Fibroblast of skin of scalp (primary cell): ENCODE measurements at regions not wholly inside any gene's neighbourhood (a gene's known extent, or its start where the extent isn't known, plus 50 kb on each side); places are given as distances from the start of the nearest gene placed in this dataset.
A peak's percentile ranks its signal among the peaks of the same experiment; 100 is the strongest.
"Not testable (repeated sequence)": the region's sequence is repeated elsewhere in the genome, so short reads cannot be mapped to it uniquely, and the experiment has no call there.

ENCODE experiments used
- DNase-seq: peaks from one replicate; pipeline ENCODE4 v3.0.0-alpha.2; 2013

- no peak for DNase-seq
Observed at GRCh38 chr14:65834812-65835211, 422.3 kb downstream of the FUT8 start.

DNA sequence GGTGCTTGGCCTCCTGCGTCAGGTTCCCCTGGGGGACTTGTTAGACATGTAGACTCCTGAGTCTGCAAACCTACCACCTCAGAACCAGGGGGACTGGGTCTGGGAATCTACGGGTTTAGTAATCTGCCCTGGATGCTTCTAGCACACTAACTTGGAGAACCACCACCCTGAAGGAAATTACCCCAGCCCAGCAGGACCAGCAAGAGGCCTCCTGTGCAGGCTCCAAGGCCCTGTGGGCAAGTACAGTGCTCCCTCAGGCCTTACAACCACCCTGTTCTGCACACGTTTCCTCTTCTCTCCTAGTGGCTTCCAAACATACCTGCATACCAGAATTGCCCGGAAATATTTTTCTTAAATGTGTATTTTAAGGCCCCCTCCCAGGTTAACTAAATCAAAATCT, 423.0 kb downstream of the FUT8 start:
- DNase-seq = no peak

GRCh38 chr14:65838565-65838964, 426.0 kb downstream of the FUT8 start:
- no peak for DNase-seq

- no peak for DNase-seq
Observed at GRCh38 chr14:65840118-65840751, 427.7 kb downstream of the FUT8 start.

DNA sequence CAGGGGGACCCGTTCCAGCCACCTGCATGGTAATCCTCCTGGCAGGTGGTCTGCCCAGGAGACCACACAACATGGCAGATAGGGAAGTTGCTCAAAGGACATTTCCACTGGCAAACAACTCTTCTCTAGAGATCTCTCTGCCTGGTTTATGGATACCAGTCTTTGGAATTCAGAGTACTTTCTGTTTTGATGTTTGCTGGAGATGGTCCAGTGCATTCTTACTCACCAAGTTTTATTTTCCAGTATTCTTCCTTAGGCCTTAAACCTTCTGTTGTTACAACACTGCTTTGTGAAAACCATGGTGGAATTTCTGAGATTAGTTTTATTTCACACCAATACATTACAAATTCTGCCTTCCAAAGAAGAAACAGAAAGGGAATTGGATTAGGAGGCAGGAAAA, 428.3 kb downstream of the FUT8 start:
- DNase-seq = no peak

DNA sequence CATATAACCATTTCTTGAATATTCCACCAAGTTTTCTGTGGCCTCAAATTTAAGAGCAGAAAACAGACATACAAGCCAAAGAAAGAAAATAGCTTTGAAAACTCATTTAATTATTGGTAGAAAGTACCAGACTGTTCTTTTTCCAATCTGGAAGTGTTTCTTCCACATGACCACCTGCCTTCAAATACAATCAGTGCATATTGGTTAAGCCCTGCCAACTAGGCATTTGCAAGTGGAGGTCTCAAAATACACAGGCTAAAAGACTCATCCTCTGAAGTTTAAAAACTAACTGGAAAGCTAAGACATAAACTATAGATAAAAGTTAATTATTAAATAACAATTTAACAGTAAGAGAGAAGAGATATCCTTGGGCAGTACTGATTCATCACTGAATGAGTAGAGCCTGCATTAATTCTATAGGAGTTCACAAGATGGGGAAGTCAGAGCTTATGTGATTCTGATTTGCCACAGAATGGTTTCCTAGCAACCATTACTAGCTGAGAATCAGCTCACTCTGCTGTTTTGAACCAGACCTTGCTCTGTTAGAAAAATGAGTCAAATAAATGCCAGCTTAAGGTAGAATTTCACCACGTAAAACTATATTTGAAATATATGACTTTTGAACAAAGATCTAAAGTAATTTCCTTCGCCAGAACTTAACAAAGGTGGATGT, 433.8 kb downstream of the FUT8 start:
- DNase-seq = no peak

- no peak for DNase-seq
Observed at GRCh38 chr14:65847075-65847847, 434.7 kb downstream of the FUT8 start.

GRCh38 chr14:65847931-65848330, 435.4 kb downstream of the FUT8 start:
- DNase-seq = not testable (repeated sequence)

DNA sequence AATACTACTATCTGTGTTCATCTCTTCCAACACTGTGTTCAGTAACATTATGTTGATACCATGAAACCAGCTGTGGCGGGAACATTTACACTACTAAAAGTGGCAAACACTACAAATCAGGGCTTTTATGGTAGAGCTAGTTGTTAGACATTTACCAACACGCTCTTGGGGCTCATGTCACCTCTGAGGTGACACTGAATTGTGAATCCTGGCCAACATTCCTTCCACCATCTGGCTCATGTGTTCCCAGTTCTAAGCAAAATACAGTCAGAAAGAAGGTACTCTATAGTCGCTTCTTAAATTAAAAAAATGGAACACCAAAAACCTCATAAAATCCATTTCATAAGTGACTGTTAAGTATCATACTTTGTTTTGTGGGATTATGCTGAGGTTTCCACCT, 436.6 kb downstream of the FUT8 start:
- DNase-seq = no peak

GRCh38 chr14:65849558-65849957, 437.0 kb downstream of the FUT8 start:
- no peak for DNase-seq

DNA sequence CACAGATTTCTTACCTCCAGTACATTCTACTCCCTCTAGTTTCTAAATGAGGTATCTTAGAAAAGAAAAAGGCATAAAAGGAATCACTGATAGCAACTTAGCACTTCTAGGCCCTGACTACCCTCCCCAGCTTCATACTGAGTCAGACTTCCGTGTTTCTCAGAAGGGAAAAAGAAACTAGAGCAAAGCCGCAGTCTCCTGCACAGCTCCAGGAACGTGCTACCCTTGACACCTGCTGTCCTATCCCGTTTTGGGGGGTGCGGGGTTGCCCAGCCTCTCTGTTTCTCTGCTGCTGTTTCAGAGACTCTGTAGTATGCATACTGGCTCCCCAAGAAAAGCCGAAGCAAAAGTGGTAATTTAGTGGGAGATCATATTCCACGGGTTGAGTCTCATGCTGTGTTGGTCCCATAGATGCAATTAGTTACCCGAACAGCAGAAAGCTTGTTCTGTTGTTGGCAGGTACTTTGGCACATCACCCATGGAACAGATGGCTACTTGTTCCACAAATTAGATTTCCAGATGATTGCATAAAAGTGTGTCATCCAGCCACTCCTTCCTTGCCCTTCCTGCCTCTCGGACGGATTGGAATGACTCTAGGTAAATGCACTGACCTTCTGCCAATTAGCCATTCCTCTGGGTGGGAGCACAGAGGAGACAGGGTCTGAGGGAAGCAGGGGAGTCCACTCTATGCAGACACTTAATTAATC, 438.1 kb downstream of the FUT8 start:
- no peak for DNase-seq

- no peak for DNase-seq
Observed at GRCh38 chr14:65852689-65853088, 440.2 kb downstream of the FUT8 start.

GRCh38 chr14:65853407-65853955, 441.0 kb downstream of the FUT8 start:
- DNase-seq = no peak

- DNase-seq = no peak
Observed at GRCh38 chr14:65854215-65854614, 441.7 kb downstream of the FUT8 start.

GRCh38 chr14:65860956-65861611, 448.6 kb downstream of the FUT8 start:
- DNase-seq = no peak

GRCh38 chr14:65864549-65864948, 452.0 kb downstream of the FUT8 start:
- no peak for DNase-seq

DNA sequence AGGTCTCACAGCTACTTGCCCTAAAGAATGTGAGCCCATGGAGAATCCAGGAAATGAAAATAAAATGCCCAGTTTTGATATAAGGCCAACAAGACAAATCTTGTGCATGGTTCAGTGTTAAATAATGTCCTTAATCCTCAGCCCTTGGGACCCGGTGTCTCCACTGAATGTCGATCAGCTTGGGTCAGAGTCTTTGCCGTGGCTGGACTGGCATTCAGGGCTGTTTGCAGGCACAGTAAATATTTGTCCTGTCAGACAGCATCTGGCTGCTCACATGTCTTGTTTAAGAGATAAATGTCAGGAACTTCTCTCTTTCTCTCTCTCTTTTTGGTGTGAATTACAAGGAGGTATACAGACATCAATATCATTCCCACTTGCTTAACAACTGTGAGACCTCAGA, 452.5 kb downstream of the FUT8 start:
- no peak for DNase-seq

GRCh38 chr14:65866448-65866847, 453.9 kb downstream of the FUT8 start:
- DNase-seq = peak; percentile 30

GRCh38 chr14:65866886-65867285, 454.4 kb downstream of the FUT8 start:
- DNase-seq = peak; percentile 8

- DNase-seq = no peak
Observed at GRCh38 chr14:65867333-65867732, 454.8 kb downstream of the FUT8 start.

- DNase-seq = peak; percentile 13
Observed at GRCh38 chr14:65872536-65872935, 460.0 kb downstream of the FUT8 start.

DNA sequence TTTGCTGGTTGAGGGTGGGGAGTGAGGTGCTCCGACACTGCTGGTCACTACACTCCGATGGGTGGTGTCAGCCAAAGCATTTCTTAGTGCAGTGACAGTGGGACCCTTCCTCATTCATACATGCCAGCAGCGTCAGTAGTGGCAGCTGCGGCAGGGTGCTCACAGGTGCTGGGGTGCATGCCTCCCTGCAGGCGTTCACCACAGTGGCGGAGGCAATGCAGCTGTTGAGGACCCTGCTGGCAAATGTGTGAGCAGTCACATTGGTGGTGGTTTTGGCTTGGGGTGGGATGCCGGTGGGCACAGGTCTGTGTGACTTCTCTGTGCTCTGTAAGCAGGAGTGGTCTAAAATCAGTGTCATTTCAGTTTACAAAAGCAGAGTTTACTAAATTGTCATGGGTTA, 464.6 kb downstream of the FUT8 start:
- no peak for DNase-seq
